Astrocyte (in vitro differentiated cells and primary cell): ENCODE measurements at regions not wholly inside any gene's neighbourhood (a gene's known extent, or its start where the extent isn't known, plus 50 kb on each side); places are given as distances from the start of the nearest gene placed in this dataset.

ENCODE experiments used
- DNase-seq: peaks from one replicate; pipeline ENCODE4 v3.0.0-alpha.2; 2010; ENCODE audit warnings: low read depth
- FAIRE-seq: peaks from 2 replicates; lab custom pipeline; 2011; peaks lifted over from hg19 to GRCh38; lab: Jason Lieb, UNC
- H2AFZ ChIP-seq: 2 replicates; pipeline ENCODE4 v1.6.0; 2012; ENCODE audit warnings: low read depth, low read length, inconsistent platforms
- H3K27ac ChIP-seq: 2 replicates; pipeline ENCODE4 v1.5.1; 2011; ENCODE audit warnings: low read depth, low read length, inconsistent platforms
- H3K27me3 ChIP-seq: 2 replicates; pipeline ENCODE4 v1.6.0; 2011; ENCODE audit warnings: low read length, inconsistent platforms; ENCODE audit not compliant: insufficient read depth
- H3K36me3 ChIP-seq: 2 replicates; pipeline ENCODE4 v1.5.1; 2011; ENCODE audit warnings: low read length, inconsistent platforms; ENCODE audit not compliant: insufficient read depth
- H3K4me1 ChIP-seq: 2 replicates; pipeline ENCODE4 v1.5.1; 2011; ENCODE audit warnings: low read length, inconsistent platforms; ENCODE audit not compliant: insufficient read depth
- H3K4me2 ChIP-seq: 2 replicates; pipeline ENCODE4 v1.6.0; 2012; ENCODE audit warnings: low read length, inconsistent platforms
- H3K4me3 ChIP-seq: 2 replicates; pipeline ENCODE4 v1.5.1; 2011; ENCODE audit warnings: low read depth, mild to moderate bottlenecking, low read length, inconsistent platforms; ENCODE audit not compliant: insufficient read depth
- H3K79me2 ChIP-seq: 2 replicates; pipeline ENCODE4 v1.6.0; 2012; ENCODE audit warnings: mild to moderate bottlenecking, low read length, inconsistent platforms; ENCODE audit not compliant: insufficient read depth
- H3K9ac ChIP-seq: 2 replicates; pipeline ENCODE4 v1.6.0; 2012; ENCODE audit warnings: mild to moderate bottlenecking, low read length, inconsistent platforms
- H3K9me3 ChIP-seq: 2 replicates; pipeline ENCODE4 v1.5.1; 2012; ENCODE audit warnings: low read depth, mild to moderate bottlenecking, low read length, inconsistent platforms; ENCODE audit not compliant: insufficient read depth
- H4K20me1 ChIP-seq: 2 replicates; pipeline ENCODE4 v1.6.0; 2012; ENCODE audit warnings: low read length, inconsistent platforms; ENCODE audit not compliant: insufficient read depth
- H3K27ac Mint-ChIP-seq: one replicate; pipeline ENCODE4 v1.8.0; 2021; ENCODE audit warnings: mild to moderate bottlenecking, mixed read lengths; ENCODE audit not compliant: unreplicated experiment
- H3K27me3 Mint-ChIP-seq: one replicate; pipeline ENCODE4 v1.8.0; 2021; ENCODE audit warnings: low read depth, mixed read lengths; ENCODE audit not compliant: unreplicated experiment
- H3K36me3 Mint-ChIP-seq: one replicate; pipeline ENCODE4 v1.8.0; 2021; ENCODE audit warnings: low read depth, mixed read lengths; ENCODE audit not compliant: unreplicated experiment
- H3K4me1 Mint-ChIP-seq: one replicate; pipeline ENCODE4 v1.8.0; 2021; ENCODE audit warnings: low read depth, mixed read lengths; ENCODE audit not compliant: unreplicated experiment
- H3K4me3 Mint-ChIP-seq: one replicate; pipeline ENCODE4 v1.8.0; 2021; ENCODE audit warnings: mild to moderate bottlenecking, moderate library complexity, mixed read lengths; ENCODE audit not compliant: unreplicated experiment
- H3K9me3 Mint-ChIP-seq: one replicate; pipeline ENCODE4 v1.8.0; 2021; ENCODE audit warnings: mild to moderate bottlenecking, mixed read lengths; ENCODE audit not compliant: unreplicated experiment
- CTCF ChIP-seq: IDR thresholded peaks from 2 replicates; pipeline ENCODE4 v1.5.1; 2011; ENCODE audit warnings: low read depth, mild to moderate bottlenecking, inconsistent platforms, low read length, moderate library complexity; ENCODE audit not compliant: insufficient read depth
- EZH2 ChIP-seq: IDR thresholded peaks from 2 replicates; pipeline ENCODE4 v1.6.1; 2012; ENCODE audit warnings: mild to moderate bottlenecking, low read length, inconsistent platforms; ENCODE audit not compliant: insufficient read depth

GRCh38 chr7:89770161-89770560, 384.1 kb upstream of the STEAP1 start:
- no peaks in the 10 kb centered on the region for H3K9me3 Mint-ChIP-seq
- no peaks in the 10 kb centered on the region for H3K4me1 ChIP-seq
- H3K9me3 ChIP-seq, result no peaks in the 10 kb centered on the region
- no peaks in the 10 kb centered on the region for H3K36me3 Mint-ChIP-seq
- DNase-seq (no peak), FAIRE-seq (no peak)
- no peaks in the 10 kb centered on the region for H3K27me3 Mint-ChIP-seq
- H3K4me1 Mint-ChIP-seq, result no peaks in the 10 kb centered on the region
- H3K27me3 ChIP-seq, result no peaks in the 10 kb centered on the region
- H3K27ac Mint-ChIP-seq, result no peak overlapping the region
- no peak overlapping the region for H3K9ac ChIP-seq
- H3K4me2 ChIP-seq, result no peak overlapping the region
- no peak overlapping the region for H3K4me3 Mint-ChIP-seq
- H2AFZ ChIP-seq, result no peak overlapping the region
- no peaks in the 10 kb centered on the region for H3K79me2 ChIP-seq
- H3K27ac ChIP-seq, result no peak overlapping the region
- TF ChIP-seq EZH2, result no peak
- no peak for TF ChIP-seq CTCF
- H3K4me3 ChIP-seq, result no peak overlapping the region
- no peaks in the 10 kb centered on the region for H3K36me3 ChIP-seq
- H4K20me1 ChIP-seq, result no peaks in the 10 kb centered on the region

- Mint-ChIP-seq H3K4me1 (no peaks in the 10 kb centered on the region), H3K27ac (no peak overlapping the region), H3K4me3 (no peak overlapping the region), H3K36me3 (no peaks in the 10 kb centered on the region), H3K9me3 (no peaks in the 10 kb centered on the region), H3K27me3 (no peaks in the 10 kb centered on the region)
- Histone ChIP-seq H3K79me2 (no peaks in the 10 kb centered on the region), H3K4me3 (no peak overlapping the region), H4K20me1 (no peaks in the 10 kb centered on the region), H3K4me1 (no peaks in the 10 kb centered on the region), H3K27ac (no peak overlapping the region), H3K36me3 (no peaks in the 10 kb centered on the region), H2AFZ (no peak overlapping the region), H3K9ac (no peak overlapping the region), H3K4me2 (no peak overlapping the region), H3K9me3 (no peaks in the 10 kb centered on the region), H3K27me3 (no peaks in the 10 kb centered on the region)
- no peak for FAIRE-seq
- no peak for DNase-seq
- TF ChIP-seq CTCF (no peak), EZH2 (no peak)
Measured at GRCh38 chr7:89771003-89771636, 383.1 kb upstream of the STEAP1 start.

- H3K36me3 Mint-ChIP-seq, result no peaks in the 10 kb centered on the region
- no peak overlapping the region for H3K27ac Mint-ChIP-seq
- H3K79me2 ChIP-seq, result no peaks in the 10 kb centered on the region
- no peak overlapping the region for H3K9ac ChIP-seq
- no peaks in the 10 kb centered on the region for H4K20me1 ChIP-seq
- no peak overlapping the region for H3K4me3 Mint-ChIP-seq
- H3K4me3 ChIP-seq, result no peak overlapping the region
- H3K27ac ChIP-seq, result no peak overlapping the region
- no peaks in the 10 kb centered on the region for H3K9me3 ChIP-seq
- DNase-seq, result no peak
- H3K36me3 ChIP-seq, result no peaks in the 10 kb centered on the region
- no peaks in the 10 kb centered on the region for H3K4me1 ChIP-seq
- TF ChIP-seq CTCF (no peak), EZH2 (no peak)
- no peak for FAIRE-seq
- H3K27me3 ChIP-seq, result no peaks in the 10 kb centered on the region
- no peak overlapping the region for H2AFZ ChIP-seq
- H3K4me2 ChIP-seq, result no peak overlapping the region
- no peaks in the 10 kb centered on the region for H3K9me3 Mint-ChIP-seq
- H3K27me3 Mint-ChIP-seq, result no peaks in the 10 kb centered on the region
- no peaks in the 10 kb centered on the region for H3K4me1 Mint-ChIP-seq
Measured at GRCh38 chr7:89772276-89772675, 382.0 kb upstream of the STEAP1 start.
